ENCODE measurements at regions not wholly inside any gene's neighbourhood (a gene's known extent, or its start where the extent isn't known, plus 50 kb on each side); places are given as distances from the start of the nearest gene placed in this dataset.
A peak's percentile ranks its signal among the peaks of the same experiment; 100 is the strongest.

DNA sequence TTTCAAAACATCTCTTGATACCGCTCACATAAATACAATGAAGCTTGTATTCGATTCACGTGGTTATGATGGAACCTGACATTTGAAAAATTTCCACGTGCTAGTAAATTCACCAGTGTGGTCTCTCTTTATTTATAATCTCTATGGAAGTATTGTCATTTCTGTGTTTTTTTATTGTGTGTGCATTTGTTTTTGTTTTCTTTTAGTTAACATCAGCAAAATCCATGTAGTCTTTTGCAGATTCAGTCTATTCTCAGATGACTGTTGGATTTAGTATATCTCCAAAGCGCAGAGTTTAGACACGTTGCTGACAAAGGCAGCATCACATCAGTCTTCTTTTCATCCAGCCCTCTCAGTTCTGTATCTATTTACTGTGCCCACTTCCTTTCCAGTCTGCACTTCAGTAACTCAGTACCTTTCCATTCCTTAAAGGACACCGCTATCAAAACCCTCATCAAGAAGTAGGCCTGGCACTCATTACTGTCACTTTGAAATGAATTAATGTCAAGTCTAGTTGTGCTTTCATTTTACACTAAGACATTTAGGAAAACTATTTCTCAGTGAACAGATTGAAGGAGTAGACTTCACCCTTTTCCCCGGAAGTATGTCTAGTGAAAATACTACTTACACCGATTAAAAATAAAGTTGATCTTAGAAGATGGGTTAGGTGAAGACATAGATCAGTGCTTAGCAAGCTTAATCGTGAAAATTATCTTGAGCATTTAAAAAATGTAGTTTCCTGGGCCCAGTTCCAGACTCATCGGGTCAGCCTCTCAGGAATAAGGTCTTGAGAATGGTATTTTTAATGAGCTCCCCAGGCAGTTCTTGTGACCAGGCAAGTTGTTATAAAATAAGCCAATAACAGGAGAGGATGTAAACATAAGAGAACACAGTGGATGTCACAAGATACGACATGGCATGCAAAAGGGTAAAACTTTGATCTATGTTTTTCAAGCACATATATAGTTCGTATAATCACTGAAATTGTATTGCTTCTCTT, 506.8 kb upstream of the ZEB2 start:
- TF ChIP-seq, protein P1, sequence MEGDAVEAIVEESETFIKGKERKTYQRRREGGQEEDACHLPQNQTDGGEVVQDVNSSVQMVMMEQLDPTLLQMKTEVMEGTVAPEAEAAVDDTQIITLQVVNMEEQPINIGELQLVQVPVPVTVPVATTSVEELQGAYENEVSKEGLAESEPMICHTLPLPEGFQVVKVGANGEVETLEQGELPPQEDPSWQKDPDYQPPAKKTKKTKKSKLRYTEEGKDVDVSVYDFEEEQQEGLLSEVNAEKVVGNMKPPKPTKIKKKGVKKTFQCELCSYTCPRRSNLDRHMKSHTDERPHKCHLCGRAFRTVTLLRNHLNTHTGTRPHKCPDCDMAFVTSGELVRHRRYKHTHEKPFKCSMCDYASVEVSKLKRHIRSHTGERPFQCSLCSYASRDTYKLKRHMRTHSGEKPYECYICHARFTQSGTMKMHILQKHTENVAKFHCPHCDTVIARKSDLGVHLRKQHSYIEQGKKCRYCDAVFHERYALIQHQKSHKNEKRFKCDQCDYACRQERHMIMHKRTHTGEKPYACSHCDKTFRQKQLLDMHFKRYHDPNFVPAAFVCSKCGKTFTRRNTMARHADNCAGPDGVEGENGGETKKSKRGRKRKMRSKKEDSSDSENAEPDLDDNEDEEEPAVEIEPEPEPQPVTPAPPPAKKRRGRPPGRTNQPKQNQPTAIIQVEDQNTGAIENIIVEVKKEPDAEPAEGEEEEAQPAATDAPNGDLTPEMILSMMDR (conservative IDR thresholded peaks at IDR 0.05; ENCODE audit: low read depth, low read length) = no peak
- DNase-seq (ENCODE audit: low read depth) = peak; percentile 81
- H3K4me3 ChIP-seq (ENCODE audit: low read length) = no peak overlapping the region

DNA sequence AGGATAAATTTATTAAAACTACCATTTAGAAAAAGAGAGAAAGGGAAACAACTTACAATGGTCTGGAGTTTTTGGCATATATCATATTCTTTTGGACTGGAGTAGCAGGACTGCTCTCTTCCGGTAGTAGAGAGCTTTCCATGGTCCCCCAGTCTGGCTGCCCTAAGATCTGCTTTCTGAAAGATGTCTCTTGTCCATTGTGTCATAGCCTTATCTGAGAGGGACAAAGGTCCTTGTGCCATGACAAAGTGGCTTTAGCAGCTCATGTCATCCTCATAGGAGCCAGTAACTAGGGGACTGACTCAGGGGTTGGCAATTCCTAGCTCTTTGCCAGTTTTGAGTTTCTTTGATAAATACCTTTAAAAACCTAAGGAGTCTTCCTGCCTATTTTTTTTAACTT, 505.5 kb upstream of the ZEB2 start:
- TF ChIP-seq, protein P1 (conservative IDR thresholded peaks at IDR 0.05; ENCODE audit: low read depth, low read length) = no peak
- no peak for DNase-seq (ENCODE audit: low read depth)
- H3K4me3 ChIP-seq (ENCODE audit: low read length) = no peak overlapping the region

DNA sequence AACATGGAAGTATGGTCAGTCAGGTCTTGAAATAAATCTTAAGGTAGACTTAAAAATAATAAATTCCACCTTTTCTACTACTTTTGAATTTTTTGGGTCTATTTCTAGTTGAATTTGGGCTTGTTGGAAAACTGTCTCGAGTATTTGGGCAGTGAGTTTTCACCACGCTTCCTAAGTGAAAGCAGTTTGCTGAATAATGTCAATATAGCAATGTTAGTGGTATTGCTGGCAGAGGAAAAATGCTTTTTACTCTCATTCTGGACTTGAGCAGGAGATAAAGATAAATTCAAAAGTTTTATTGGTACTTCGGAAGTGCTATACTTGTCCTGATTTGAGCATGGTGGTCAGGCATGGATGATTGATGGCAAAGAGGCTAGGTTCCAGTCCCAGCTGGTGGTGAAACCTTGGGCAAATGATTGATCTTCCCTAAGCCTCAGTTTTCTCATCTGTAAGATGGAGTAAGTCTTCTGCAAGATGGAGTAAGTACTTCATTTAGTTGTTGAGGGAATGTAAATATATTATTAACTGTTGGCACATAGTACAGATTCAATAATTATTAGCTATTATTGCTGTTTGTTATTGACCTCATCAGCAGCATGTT, 503.5 kb upstream of the ZEB2 start:
- H3K4me3 ChIP-seq (ENCODE audit: low read length) = no peak overlapping the region
- TF ChIP-seq, protein P1 (conservative IDR thresholded peaks at IDR 0.05; ENCODE audit: low read depth, low read length) = no peak
- no peak for DNase-seq (ENCODE audit: low read depth)

DNA sequence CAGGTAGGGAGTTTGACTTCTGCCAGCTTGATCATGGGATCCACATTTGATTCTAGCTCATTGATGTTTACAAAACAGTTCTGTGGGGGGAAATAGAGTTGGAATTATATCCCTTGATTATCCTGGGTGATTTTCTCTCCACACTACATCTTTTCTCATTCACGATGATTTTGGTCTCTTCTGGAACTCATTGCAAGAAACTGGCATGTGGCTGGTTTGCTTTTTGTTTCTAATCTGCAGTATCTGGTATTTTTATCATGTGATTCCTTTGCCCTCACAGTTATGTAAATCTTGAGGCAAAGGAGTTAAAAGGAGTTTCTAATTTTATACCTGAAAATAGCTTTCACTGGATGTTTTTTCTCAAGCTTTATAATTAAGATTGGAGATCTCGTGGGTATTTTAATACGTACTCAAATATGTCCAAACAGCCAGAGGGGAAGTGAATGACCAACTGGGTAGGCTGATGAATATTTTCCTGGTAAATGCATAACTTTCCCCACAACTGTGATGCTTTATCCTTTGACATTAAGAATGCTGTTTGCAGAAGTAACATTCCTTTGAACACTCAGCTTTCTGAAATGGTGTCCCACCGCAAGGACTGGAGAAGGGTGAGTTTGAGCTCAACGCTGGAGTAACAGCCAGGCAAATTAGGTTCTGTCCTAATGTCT, 502.9 kb upstream of the ZEB2 start:
- DNase-seq (ENCODE audit: low read depth) = peak; percentile 85
- no peak overlapping the region for H3K4me3 ChIP-seq (ENCODE audit: low read length)
- TF ChIP-seq, protein P1 (conservative IDR thresholded peaks at IDR 0.05; ENCODE audit: low read depth, low read length) = no peak

DNA sequence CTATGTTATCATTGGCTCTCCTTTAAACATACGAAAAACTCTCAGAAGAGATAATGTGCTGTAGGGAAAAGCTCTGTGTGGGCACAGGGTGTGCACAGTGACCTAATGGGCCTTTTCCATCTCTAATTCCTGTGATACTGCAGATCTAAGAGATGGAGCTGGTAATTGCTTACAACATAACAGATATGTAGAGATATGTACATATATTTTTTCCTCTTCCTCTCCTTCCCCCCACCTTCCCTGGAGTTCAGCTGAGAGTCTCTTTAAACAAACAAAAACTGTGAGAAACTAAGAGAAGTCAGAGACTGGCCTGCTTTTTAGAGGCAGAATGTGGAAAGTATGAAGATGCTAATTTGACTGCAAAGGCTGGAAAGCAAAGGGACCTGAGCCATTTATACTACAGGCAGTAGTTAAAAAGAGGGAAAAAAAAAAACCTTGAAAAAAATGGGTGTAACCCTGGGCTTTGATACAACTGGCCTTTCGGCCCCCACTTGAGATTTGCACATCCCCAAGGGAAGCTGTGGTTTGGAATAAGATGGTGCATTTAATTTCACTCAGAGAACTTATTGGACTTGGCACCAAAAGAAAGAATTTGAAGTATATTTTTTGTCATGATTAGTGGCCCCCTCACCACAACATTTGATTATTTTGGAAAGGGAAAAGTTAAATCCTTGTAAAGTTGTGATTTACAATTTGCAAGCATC, 502.2 kb upstream of the ZEB2 start:
- DNase-seq (ENCODE audit: low read depth) = no peak
- TF ChIP-seq, protein P1 (conservative IDR thresholded peaks at IDR 0.05; ENCODE audit: low read depth, low read length) = no peak
- H3K4me3 ChIP-seq (ENCODE audit: low read length) = no peak overlapping the region

DNA sequence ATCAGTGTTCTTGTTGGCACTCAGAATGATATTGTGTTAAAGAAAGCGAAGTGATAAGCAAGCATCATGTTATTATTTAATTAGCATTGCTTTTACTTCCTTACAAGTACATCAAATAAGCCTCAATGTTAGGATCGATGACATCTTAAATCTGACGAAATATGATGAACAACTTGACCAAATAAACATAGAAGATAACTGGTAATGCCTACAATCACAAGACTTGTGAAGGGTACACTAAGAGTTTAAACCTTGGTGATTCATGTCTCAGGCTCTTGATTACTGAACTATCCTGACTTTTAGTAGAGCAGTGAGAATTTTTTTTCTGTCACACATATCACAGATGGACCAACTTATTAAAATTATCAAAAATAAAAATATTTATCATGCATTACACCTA, 500.8 kb upstream of the ZEB2 start:
- no peak for DNase-seq (ENCODE audit: low read depth)
- no peak overlapping the region for H3K4me3 ChIP-seq (ENCODE audit: low read length)
- TF ChIP-seq, protein P1 (conservative IDR thresholded peaks at IDR 0.05; ENCODE audit: low read depth, low read length) = no peak
